Natural killer cell (primary cell): ENCODE measurements at regions not wholly inside any gene's neighbourhood (a gene's known extent, or its start where the extent isn't known, plus 50 kb on each side); places are given as distances from the start of the nearest gene placed in this dataset.

ENCODE experiments used
- ATAC-seq, 3 donors: fragments of 150-1000 bp in 2 of 3; fragments of 200-7000 bp in 1 of 3; cut with Tn5 transposase; 1 replicate in 1 of 3; 2 replicates in 2 of 3; pipeline ENCODE4 v1.10.0; 2021; ENCODE audit warnings: mild to moderate bottlenecking in 2 of 3, moderate library complexity in 2 of 3
- DNase-seq, 2 donors: peaks; one replicate each; pipeline versions ENCODE4 v3.0.0 to v3.0.0-alpha.2; 2013 to 2021; ENCODE audit warnings: mixed read lengths in 1 of 2
- H3K27ac ChIP-seq: one replicate; pipeline ENCODE4 v1.5.1; 2013; ENCODE audit warnings: mild to moderate bottlenecking, low read length
- H3K27me3 ChIP-seq: one replicate; pipeline ENCODE4 v1.6.1; 2013; ENCODE audit warnings: low read length; ENCODE audit not compliant: control insufficient read depth, insufficient read depth
- H3K36me3 ChIP-seq: one replicate; pipeline ENCODE4 v1.6.1; 2013; ENCODE audit warnings: low read length; ENCODE audit not compliant: control insufficient read depth, insufficient read depth
- H3K4me1 ChIP-seq: one replicate; pipeline ENCODE4 v1.6.1; 2013; ENCODE audit warnings: low read length; ENCODE audit not compliant: control insufficient read depth, insufficient read depth
- H3K4me3 ChIP-seq: one replicate; pipeline ENCODE4 v1.5.1; 2013; ENCODE audit warnings: low read length
- H3K9me3 ChIP-seq: one replicate; pipeline ENCODE4 v1.6.1; 2013; ENCODE audit warnings: low read length; ENCODE audit not compliant: control insufficient read depth, insufficient read depth
- H3K27ac Mint-ChIP-seq, 2 donors: one replicate each; pipeline ENCODE4 v1.8.0; 2022; ENCODE audit warnings: mild to moderate bottlenecking in 2 of 2, mixed read lengths in 2 of 2, moderate library complexity in 1 of 2
- H3K27me3 Mint-ChIP-seq, 2 donors: one replicate each; pipeline ENCODE4 v1.8.0; 2022; ENCODE audit warnings: low read depth in 2 of 2, mixed read lengths in 2 of 2
- H3K36me3 Mint-ChIP-seq: one replicate; pipeline ENCODE4 v1.8.0; 2022; ENCODE audit warnings: mixed read lengths
- H3K4me1 Mint-ChIP-seq, 2 donors: one replicate each; pipeline ENCODE4 v1.8.0; 2022; ENCODE audit warnings: mixed read lengths in 2 of 2
- H3K4me3 Mint-ChIP-seq: one replicate; pipeline ENCODE4 v1.8.0; 2022; ENCODE audit warnings: mild to moderate bottlenecking, moderate library complexity, mixed read lengths
- H3K9me3 Mint-ChIP-seq, 2 donors: one replicate each; pipeline ENCODE4 v1.8.0; 2022; ENCODE audit warnings: mixed read lengths in 2 of 2
- CTCF ChIP-seq: fragments of 200-600 bp; IDR thresholded peaks from one replicate; pipeline ENCODE4 v1.8.0; 2022; ENCODE audit warnings: antibody characterized with exemption
- WGBS: methylation state at CpG from one replicate; pipeline ENCODE4 v1.1.7; 2013; ENCODE audit warnings: missing lambda C conversion rate; ENCODE audit not compliant: insufficient coverage; 5-methylcytosine and 5-hydroxymethylcytosine counted together
- intact Hi-C: fragments of 100-400 bp; cut with micrococcal nuclease; formaldehyde crosslinking; loops from one replicate; pipeline ENCODE4 v1.14.2; 2022

- 84% methylated on average over 5 of the region's 6 CpGs for WGBS
- H3K4me3 ChIP-seq = no peak overlapping the region
- H3K4me3 Mint-ChIP-seq = no peak overlapping the region
- DNase-seq = no peak
- H3K4me1 Mint-ChIP-seq = no peaks in the 10 kb centered on the region
- ATAC-seq = no peak
- no peaks in the 10 kb centered on the region for H3K4me1 ChIP-seq
- no peaks in the 10 kb centered on the region for H3K9me3 Mint-ChIP-seq
- no peaks in the 10 kb centered on the region for H3K36me3 ChIP-seq
- no peaks in the 10 kb centered on the region for H3K27me3 Mint-ChIP-seq
- no peaks in the 10 kb centered on the region for H3K36me3 Mint-ChIP-seq
- H3K27me3 ChIP-seq = no peaks in the 10 kb centered on the region
- intact Hi-C loops = no loop called here
- no peak for TF ChIP-seq CTCF
- no peak overlapping the region for H3K27ac ChIP-seq
- H3K27ac Mint-ChIP-seq = no peak overlapping the region
- no peaks in the 10 kb centered on the region for H3K9me3 ChIP-seq
These were observed 114.9 kb upstream of the RAB11FIP2 start for GRCh38 chr10:118161461-118162246.

- H3K9me3 ChIP-seq = no peaks in the 10 kb centered on the region
- peaks cover 0 to 2% of the 10 kb centered on the region in 2 donors for H3K9me3 Mint-ChIP-seq
- TF ChIP-seq CTCF = no peak
- no peak overlapping the region for H3K27ac ChIP-seq
- H3K27me3 Mint-ChIP-seq = peaks cover 3 to 4% of the 10 kb centered on the region in 2 donors
- no peaks in the 10 kb centered on the region for H3K27me3 ChIP-seq
- H3K4me3 ChIP-seq = no peak overlapping the region
- H3K27ac Mint-ChIP-seq = no peak overlapping the region
- no peak for ATAC-seq
- no peaks in the 10 kb centered on the region for H3K4me1 ChIP-seq
- no peaks in the 10 kb centered on the region for H3K4me1 Mint-ChIP-seq
- H3K36me3 Mint-ChIP-seq = no peaks in the 10 kb centered on the region
- intact Hi-C loops = no loop called here
- H3K4me3 Mint-ChIP-seq = no peak overlapping the region
- no peak for DNase-seq
- H3K36me3 ChIP-seq = no peaks in the 10 kb centered on the region
These were observed 106.5 kb upstream of the RAB11FIP2 start for GRCh38 chr10:118153287-118153686.

GRCh38 chr10:118151461-118151860, 104.7 kb upstream of the RAB11FIP2 start:
- WGBS = 93% methylated on average over 2 of the region's 2 CpGs

More at GRCh38 chr10:118151461-118151860, 104.7 kb upstream of the RAB11FIP2 start:
- no peaks in the 10 kb centered on the region for H3K4me1 ChIP-seq
- H3K9me3 ChIP-seq = no peaks in the 10 kb centered on the region
- peaks cover 3 to 4% of the 10 kb centered on the region in 2 donors for H3K27me3 Mint-ChIP-seq
- DNase-seq = no peak
- no peak overlapping the region for H3K4me3 ChIP-seq
- no peaks in the 10 kb centered on the region for H3K36me3 Mint-ChIP-seq
- H3K4me3 Mint-ChIP-seq = no peak overlapping the region
- no peak overlapping the region for H3K27ac ChIP-seq
- no peaks in the 10 kb centered on the region for H3K27me3 ChIP-seq
- intact Hi-C loops = no loop called here
- no peak overlapping the region for H3K27ac Mint-ChIP-seq
- ATAC-seq = no peak
- no peak for TF ChIP-seq CTCF
- peaks cover 0 to 2% of the 10 kb centered on the region in 2 donors for H3K9me3 Mint-ChIP-seq
- H3K4me1 Mint-ChIP-seq = no peaks in the 10 kb centered on the region
- H3K36me3 ChIP-seq = no peaks in the 10 kb centered on the region
